ENCODE measurements at regions not wholly inside any gene's neighbourhood (a gene's known extent, or its start where the extent isn't known, plus 50 kb on each side); places are given as distances from the start of the nearest gene placed in this dataset.

DNA sequence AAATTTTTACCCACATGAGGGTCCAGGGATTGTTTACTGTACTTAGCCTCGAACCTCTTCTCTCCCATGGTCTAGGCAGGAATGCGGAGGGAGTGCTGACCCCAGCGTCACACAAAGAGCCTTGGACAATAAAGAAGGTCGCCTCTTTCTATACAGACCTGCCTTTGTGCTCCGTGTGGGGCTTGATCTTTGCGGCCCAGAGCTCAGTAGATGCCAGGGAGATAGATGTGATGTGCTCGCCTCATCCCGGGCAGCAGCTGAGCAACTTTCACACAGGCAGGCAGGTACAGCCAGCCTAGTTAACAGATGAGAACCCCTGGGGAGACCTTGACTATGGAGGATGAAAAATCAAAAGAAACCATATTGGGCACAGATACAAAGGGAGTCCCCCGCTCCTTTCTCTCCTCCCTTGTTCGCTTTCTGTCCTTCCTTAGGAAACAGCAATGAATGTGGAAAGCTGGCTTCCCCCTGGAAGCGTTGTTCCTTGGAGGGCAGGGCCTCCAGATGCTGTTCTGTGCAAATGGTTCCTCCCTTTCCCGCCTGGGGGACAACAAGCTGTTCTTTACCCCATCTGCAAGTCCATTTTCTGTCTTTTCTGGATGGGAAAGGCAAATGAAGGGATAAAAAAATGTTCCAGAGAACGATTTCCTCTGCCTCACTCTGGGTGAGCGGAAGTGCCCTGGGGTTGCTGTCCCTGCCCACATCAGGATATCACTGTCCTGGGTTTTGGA lies 128.3 kb downstream of the OLIG3 start:
- H3K4me3 ChIP-seq (ENCODE audit: low read depth, low read length) = no peak overlapping the region
- TF ChIP-seq CTCF (IDR thresholded peaks at IDR 0.05; ENCODE audit: low read depth, low read length, missing control alignments) = no peak
- no peaks in the 10 kb centered on the region for H3K36me3 ChIP-seq (replicated peaks)
- in situ Hi-C loops (cut with HindIII; ENCODE audit: low pct_ligation_motif_present, low sequenced_read_pairs) = no loop called here
- DNase-seq = no peak
- H3K27ac ChIP-seq = no peak overlapping the region
- H3K27me3 ChIP-seq (replicated peaks) = no peaks in the 10 kb centered on the region

GRCh38 chr6:137363805-137364138 lies 130.4 kb downstream of the OLIG3 start:
- in situ Hi-C loops (cut with HindIII; ENCODE audit: low pct_ligation_motif_present, low sequenced_read_pairs) = no loop called here
- peak; percentile 11 for DNase-seq
- no peak overlapping the region for H3K27ac ChIP-seq
- H3K36me3 ChIP-seq (replicated peaks) = no peaks in the 10 kb centered on the region
- no peak overlapping the region for H3K4me3 ChIP-seq (ENCODE audit: low read depth, low read length)
- no peaks in the 10 kb centered on the region for H3K27me3 ChIP-seq (replicated peaks)
- no peak for TF ChIP-seq CTCF (IDR thresholded peaks at IDR 0.05; ENCODE audit: low read depth, low read length, missing control alignments)

- TF ChIP-seq CTCF (IDR thresholded peaks at IDR 0.05; ENCODE audit: low read depth, low read length, missing control alignments) = no peak
- in situ Hi-C loops (cut with HindIII; ENCODE audit: low pct_ligation_motif_present, low sequenced_read_pairs) = no loop called here
- no peak for DNase-seq
- Histone ChIP-seq H3K27me3 (replicated peaks) (no peaks in the 10 kb centered on the region), H3K36me3 (replicated peaks) (no peaks in the 10 kb centered on the region), H3K4me3 (ENCODE audit: low read depth, low read length) (no peak overlapping the region), H3K27ac (no peak overlapping the region)
These were observed 131.1 kb downstream of the OLIG3 start for GRCh38 chr6:137362878-137363804.

- H3K36me3 ChIP-seq (replicated peaks) = no peaks in the 10 kb centered on the region
- H3K4me3 ChIP-seq (ENCODE audit: low read depth, low read length) = no peak overlapping the region
- no peak for DNase-seq
- in situ Hi-C loops (cut with HindIII; ENCODE audit: low pct_ligation_motif_present, low sequenced_read_pairs) = no loop called here
- H3K27ac ChIP-seq = no peak overlapping the region
- TF ChIP-seq CTCF (IDR thresholded peaks at IDR 0.05; ENCODE audit: low read depth, low read length, missing control alignments) = no peak
- H3K27me3 ChIP-seq (replicated peaks) = no peaks in the 10 kb centered on the region
These were observed 132.5 kb downstream of the OLIG3 start for GRCh38 chr6:137361701-137362100.

GRCh38 chr6:137358273-137358672 lies 135.9 kb downstream of the OLIG3 start:
- in situ Hi-C loops (cut with HindIII; ENCODE audit: low pct_ligation_motif_present, low sequenced_read_pairs) = no loop called here
- no peaks in the 10 kb centered on the region for H3K36me3 ChIP-seq (replicated peaks)
- no peak for TF ChIP-seq CTCF (IDR thresholded peaks at IDR 0.05; ENCODE audit: low read depth, low read length, missing control alignments)
- no peaks in the 10 kb centered on the region for H3K27me3 ChIP-seq (replicated peaks)
- H3K27ac ChIP-seq = no peak overlapping the region
- H3K4me3 ChIP-seq (ENCODE audit: low read depth, low read length) = no peak overlapping the region
- DNase-seq = no peak

Data from brain microvascular endothelial cell (primary cell).